ENCODE measurements at regions not wholly inside any gene's neighbourhood (a gene's known extent, or its start where the extent isn't known, plus 50 kb on each side); places are given as distances from the start of the nearest gene placed in this dataset.

GRCh38 chr2:188220535-188220934, 71.1 kb upstream of the GULP1 start:
- DNase-seq (ENCODE audit: low spot score) = no peak

GRCh38 chr2:188227713-188228112, 64.0 kb upstream of the GULP1 start:
- DNase-seq (ENCODE audit: low spot score) = no peak

GRCh38 chr2:188235364-188235763, 56.3 kb upstream of the GULP1 start:
- no peak for DNase-seq (ENCODE audit: low spot score)

GRCh38 chr2:188238386-188238785, 53.3 kb upstream of the GULP1 start:
- no peak for DNase-seq (ENCODE audit: low spot score)
